ENCODE measurements at regions not wholly inside any gene's neighbourhood (a gene's known extent, or its start where the extent isn't known, plus 50 kb on each side); places are given as distances from the start of the nearest gene placed in this dataset.

DNA sequence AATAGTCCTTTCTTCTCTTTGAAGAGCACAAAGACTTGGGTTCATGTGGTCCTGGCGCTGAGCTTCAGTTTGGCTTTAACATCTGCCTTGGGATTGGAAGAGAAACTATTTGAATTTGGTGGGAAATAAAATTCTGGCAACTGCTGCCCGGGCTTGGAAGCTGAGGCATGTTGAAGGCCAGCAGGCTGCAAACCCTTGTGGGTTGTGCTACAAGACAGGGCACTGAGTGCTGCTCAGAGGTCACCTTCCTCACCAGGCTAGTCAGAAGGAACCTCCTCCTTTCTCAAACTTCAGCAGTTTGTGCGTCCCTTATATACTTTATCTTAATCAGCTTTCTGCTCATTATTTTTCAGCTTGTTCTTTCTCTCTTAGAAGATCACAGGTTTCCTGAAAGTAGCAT, 238.4 kb upstream of the TBX18 start:
- TF ChIP-seq, protein P1, sequence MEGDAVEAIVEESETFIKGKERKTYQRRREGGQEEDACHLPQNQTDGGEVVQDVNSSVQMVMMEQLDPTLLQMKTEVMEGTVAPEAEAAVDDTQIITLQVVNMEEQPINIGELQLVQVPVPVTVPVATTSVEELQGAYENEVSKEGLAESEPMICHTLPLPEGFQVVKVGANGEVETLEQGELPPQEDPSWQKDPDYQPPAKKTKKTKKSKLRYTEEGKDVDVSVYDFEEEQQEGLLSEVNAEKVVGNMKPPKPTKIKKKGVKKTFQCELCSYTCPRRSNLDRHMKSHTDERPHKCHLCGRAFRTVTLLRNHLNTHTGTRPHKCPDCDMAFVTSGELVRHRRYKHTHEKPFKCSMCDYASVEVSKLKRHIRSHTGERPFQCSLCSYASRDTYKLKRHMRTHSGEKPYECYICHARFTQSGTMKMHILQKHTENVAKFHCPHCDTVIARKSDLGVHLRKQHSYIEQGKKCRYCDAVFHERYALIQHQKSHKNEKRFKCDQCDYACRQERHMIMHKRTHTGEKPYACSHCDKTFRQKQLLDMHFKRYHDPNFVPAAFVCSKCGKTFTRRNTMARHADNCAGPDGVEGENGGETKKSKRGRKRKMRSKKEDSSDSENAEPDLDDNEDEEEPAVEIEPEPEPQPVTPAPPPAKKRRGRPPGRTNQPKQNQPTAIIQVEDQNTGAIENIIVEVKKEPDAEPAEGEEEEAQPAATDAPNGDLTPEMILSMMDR (IDR thresholded peaks at IDR 0.05), result no peak
- TF ChIP-seq, protein P2, sequence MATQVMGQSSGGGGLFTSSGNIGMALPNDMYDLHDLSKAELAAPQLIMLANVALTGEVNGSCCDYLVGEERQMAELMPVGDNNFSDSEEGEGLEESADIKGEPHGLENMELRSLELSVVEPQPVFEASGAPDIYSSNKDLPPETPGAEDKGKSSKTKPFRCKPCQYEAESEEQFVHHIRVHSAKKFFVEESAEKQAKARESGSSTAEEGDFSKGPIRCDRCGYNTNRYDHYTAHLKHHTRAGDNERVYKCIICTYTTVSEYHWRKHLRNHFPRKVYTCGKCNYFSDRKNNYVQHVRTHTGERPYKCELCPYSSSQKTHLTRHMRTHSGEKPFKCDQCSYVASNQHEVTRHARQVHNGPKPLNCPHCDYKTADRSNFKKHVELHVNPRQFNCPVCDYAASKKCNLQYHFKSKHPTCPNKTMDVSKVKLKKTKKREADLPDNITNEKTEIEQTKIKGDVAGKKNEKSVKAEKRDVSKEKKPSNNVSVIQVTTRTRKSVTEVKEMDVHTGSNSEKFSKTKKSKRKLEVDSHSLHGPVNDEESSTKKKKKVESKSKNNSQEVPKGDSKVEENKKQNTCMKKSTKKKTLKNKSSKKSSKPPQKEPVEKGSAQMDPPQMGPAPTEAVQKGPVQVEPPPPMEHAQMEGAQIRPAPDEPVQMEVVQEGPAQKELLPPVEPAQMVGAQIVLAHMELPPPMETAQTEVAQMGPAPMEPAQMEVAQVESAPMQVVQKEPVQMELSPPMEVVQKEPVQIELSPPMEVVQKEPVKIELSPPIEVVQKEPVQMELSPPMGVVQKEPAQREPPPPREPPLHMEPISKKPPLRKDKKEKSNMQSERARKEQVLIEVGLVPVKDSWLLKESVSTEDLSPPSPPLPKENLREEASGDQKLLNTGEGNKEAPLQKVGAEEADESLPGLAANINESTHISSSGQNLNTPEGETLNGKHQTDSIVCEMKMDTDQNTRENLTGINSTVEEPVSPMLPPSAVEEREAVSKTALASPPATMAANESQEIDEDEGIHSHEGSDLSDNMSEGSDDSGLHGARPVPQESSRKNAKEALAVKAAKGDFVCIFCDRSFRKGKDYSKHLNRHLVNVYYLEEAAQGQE (IDR thresholded peaks at IDR 0.05; ENCODE audit: insufficient read depth in 1 of 2, low read depth in 2 of 2, low read length in 1 of 2), result no peak
